CD4-positive, alpha-beta T cell (primary cell): ENCODE measurements at regions not wholly inside any gene's neighbourhood (a gene's known extent, or its start where the extent isn't known, plus 50 kb on each side); places are given as distances from the start of the nearest gene placed in this dataset.

Experiments
- ATAC-seq: fragments of 200-7000 bp; cut with Tn5 transposase; one replicate; pipeline ENCODE4 v1.10.0; 2022; ENCODE audit warnings: mild to moderate bottlenecking; ENCODE audit not compliant: poor library complexity
- CTCF ChIA-PET: fragments of 350-600 bp; sonication (Branson Sonifier 250); formaldehyde crosslinking; loops from one replicate; lab custom pipeline; 2021; ENCODE audit warnings: antibody characterized with exemption, inconsistent platforms; lab: Charles Lee
- POLR2A ChIA-PET: fragments of 350-600 bp; sonication (Branson Sonifier 250); formaldehyde crosslinking; loops from one replicate; lab custom pipeline; 2021; ENCODE audit warnings: antibody characterized with exemption, inconsistent platforms; lab: Charles Lee
- DNase-seq, 14 experiments: peaks; one replicate each; pipeline ENCODE4 v3.0.0-alpha.2; 2013 to 2020; ENCODE audit warnings: mixed read lengths in 2 of 14
- H3K27ac ChIP-seq, 2 donors: one replicate each; pipeline versions ENCODE4 v1.5.1 to v1.7.0; 2013; ENCODE audit warnings: low read length in 2 of 2, low read depth in 1 of 2, mild to moderate bottlenecking in 1 of 2
- H3K27me3 ChIP-seq, 2 experiments: 1 replicate in 1 of 2; 2 replicates in 1 of 2; pipeline versions ENCODE4 v1.6.1 to v1.7.0; 2013; ENCODE audit warnings: low read length in 2 of 2, control low read depth in 1 of 2, mild to moderate bottlenecking in 1 of 2, moderate library complexity in 1 of 2; ENCODE audit not compliant: insufficient read depth in 2 of 2, control insufficient read depth in 1 of 2
- H3K36me3 ChIP-seq: one replicate; pipeline ENCODE4 v1.6.1; 2013; ENCODE audit warnings: low read length, control low read depth; ENCODE audit not compliant: insufficient read depth
- H3K4me1 ChIP-seq: one replicate; pipeline ENCODE4 v1.6.1; 2013; ENCODE audit warnings: low read length, control low read depth; ENCODE audit not compliant: insufficient read depth
- H3K4me3 ChIP-seq: one replicate; pipeline ENCODE4 v1.5.1; 2013; ENCODE audit warnings: mild to moderate bottlenecking, low read length, moderate library complexity
- H3K9me3 ChIP-seq, 2 experiments: 1 replicate in 1 of 2; 2 replicates in 1 of 2; pipeline versions ENCODE4 v1.6.1 to v1.7.0; 2013; ENCODE audit warnings: low read length in 2 of 2, mild to moderate bottlenecking in 2 of 2, control low read depth in 1 of 2, moderate library complexity in 1 of 2; ENCODE audit not compliant: control insufficient read depth in 1 of 2, insufficient read depth in 1 of 2
- H3K27ac Mint-ChIP-seq: one replicate; pipeline ENCODE4 v1.8.0; 2020; ENCODE audit warnings: mixed read lengths
- H3K27me3 Mint-ChIP-seq: one replicate; pipeline ENCODE4 v1.8.0; 2021; ENCODE audit warnings: mixed read lengths
- H3K36me3 Mint-ChIP-seq: one replicate; pipeline ENCODE4 v1.8.0; 2021; ENCODE audit warnings: low read depth, mixed read lengths
- H3K4me1 Mint-ChIP-seq: one replicate; pipeline ENCODE4 v1.8.0; 2021; ENCODE audit warnings: low read depth, mixed read lengths
- H3K4me3 Mint-ChIP-seq: one replicate; pipeline ENCODE4 v1.8.0; 2020; ENCODE audit warnings: mild to moderate bottlenecking, mixed read lengths
- H3K9me3 Mint-ChIP-seq: one replicate; pipeline ENCODE4 v1.8.0; 2020; ENCODE audit warnings: mixed read lengths
- intact Hi-C, 2 experiments: fragments of 100-400 bp; cut with DNase I in 1 of 2; cut with micrococcal nuclease in 1 of 2; formaldehyde crosslinking; loops; one replicate each; pipeline versions ENCODE4 v1.15.1 to v1.9.0; 2023 to 2025; cut with DNase I, micrococcal nuclease
- TF ChIP-seq, protein P1 (sequence below): fragments of 200-600 bp; IDR thresholded peaks from one replicate; pipeline ENCODE4 v1.8.0; 2022; ENCODE audit warnings: antibody characterized with exemption, mild to moderate bottlenecking

DNA sequence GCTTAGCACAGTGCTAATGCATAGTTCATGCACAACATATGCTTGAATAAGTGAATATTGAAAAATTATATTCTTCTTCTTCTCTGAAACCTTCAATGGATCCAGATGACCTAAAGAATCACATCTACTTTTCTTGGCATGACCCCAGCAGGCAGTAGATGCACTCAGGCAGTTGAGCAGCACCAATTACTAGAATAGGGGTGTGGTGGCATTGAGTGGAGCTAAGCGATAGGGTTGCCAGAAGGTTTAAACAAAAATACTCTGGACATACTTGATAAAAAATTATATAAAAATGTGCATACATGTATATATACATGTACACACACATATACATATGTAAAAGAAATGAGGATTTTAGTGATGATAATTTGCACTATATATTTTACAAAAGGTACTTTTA is 81.8 kb downstream of the NFKBIZ start:
- DNase-seq (no peak), ATAC-seq (no peak)
- H3K9me3 Mint-ChIP-seq, result no peaks in the 10 kb centered on the region
- peaks cover 19% of the 10 kb centered on the region for H3K4me1 Mint-ChIP-seq
- no peak overlapping the region for H3K4me3 ChIP-seq
- no peak overlapping the region for H3K4me3 Mint-ChIP-seq
- no peaks in the 10 kb centered on the region for H3K36me3 Mint-ChIP-seq
- TF ChIP-seq, protein P1, sequence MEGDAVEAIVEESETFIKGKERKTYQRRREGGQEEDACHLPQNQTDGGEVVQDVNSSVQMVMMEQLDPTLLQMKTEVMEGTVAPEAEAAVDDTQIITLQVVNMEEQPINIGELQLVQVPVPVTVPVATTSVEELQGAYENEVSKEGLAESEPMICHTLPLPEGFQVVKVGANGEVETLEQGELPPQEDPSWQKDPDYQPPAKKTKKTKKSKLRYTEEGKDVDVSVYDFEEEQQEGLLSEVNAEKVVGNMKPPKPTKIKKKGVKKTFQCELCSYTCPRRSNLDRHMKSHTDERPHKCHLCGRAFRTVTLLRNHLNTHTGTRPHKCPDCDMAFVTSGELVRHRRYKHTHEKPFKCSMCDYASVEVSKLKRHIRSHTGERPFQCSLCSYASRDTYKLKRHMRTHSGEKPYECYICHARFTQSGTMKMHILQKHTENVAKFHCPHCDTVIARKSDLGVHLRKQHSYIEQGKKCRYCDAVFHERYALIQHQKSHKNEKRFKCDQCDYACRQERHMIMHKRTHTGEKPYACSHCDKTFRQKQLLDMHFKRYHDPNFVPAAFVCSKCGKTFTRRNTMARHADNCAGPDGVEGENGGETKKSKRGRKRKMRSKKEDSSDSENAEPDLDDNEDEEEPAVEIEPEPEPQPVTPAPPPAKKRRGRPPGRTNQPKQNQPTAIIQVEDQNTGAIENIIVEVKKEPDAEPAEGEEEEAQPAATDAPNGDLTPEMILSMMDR, result no peak
- no peak overlapping the region for H3K27ac Mint-ChIP-seq
- no peaks in the 10 kb centered on the region for H3K27me3 ChIP-seq
- H3K27ac ChIP-seq, result no peak overlapping the region
- POLR2A ChIA-PET, result no interaction called here
- no peaks in the 10 kb centered on the region for H3K36me3 ChIP-seq
- no peaks in the 10 kb centered on the region for H3K9me3 ChIP-seq
- H3K4me1 ChIP-seq, result peaks cover 8% of the 10 kb centered on the region
- CTCF ChIA-PET, result interaction anchor here (1.3 kb wide), 1 partner anchor 14 kb away, joined by 4 read pairs; no protein-coding TSS in a partner anchor
- H3K27me3 Mint-ChIP-seq, result no peaks in the 10 kb centered on the region
- intact Hi-C loops, result loop anchor here in 1 of 2 experiments (5.0 kb wide), 1 partner anchor 109 kb away; no protein-coding TSS in a partner anchor

- DNase-seq, result no peak
- ChIA-PET CTCF (interaction anchor here (1.1 to 1.4 kb wide), 2 partner anchors 118 to 293 kb away, joined by 3 read pairs; no protein-coding TSS in a partner anchor), POLR2A (interaction anchor here (0.8 kb wide), 1 partner anchor 83 kb away, joined by 4 read pairs; the partner anchor contains the start of gene NFKBIZ)
- Mint-ChIP-seq H3K4me3 (no peak overlapping the region), H3K9me3 (no peaks in the 10 kb centered on the region), H3K4me1 (peaks cover 25% of the 10 kb centered on the region), H3K27ac (no peak overlapping the region), H3K36me3 (no peaks in the 10 kb centered on the region), H3K27me3 (no peaks in the 10 kb centered on the region)
- Histone ChIP-seq H3K27me3 (no peaks in the 10 kb centered on the region), H3K36me3 (no peaks in the 10 kb centered on the region), H3K9me3 (no peaks in the 10 kb centered on the region), H3K27ac (no peak overlapping the region), H3K4me1 (peaks cover 11% of the 10 kb centered on the region), H3K4me3 (no peak overlapping the region)
- TF ChIP-seq, protein P1, result no peak
- intact Hi-C loops, result loop anchor here in 1 of 2 experiments (5.0 kb wide), 1 partner anchor 110 kb away; no protein-coding TSS in a partner anchor
- no peak for ATAC-seq
These were observed 83.2 kb downstream of the NFKBIZ start for GRCh38 chr3:101932326-101933068.

DNA sequence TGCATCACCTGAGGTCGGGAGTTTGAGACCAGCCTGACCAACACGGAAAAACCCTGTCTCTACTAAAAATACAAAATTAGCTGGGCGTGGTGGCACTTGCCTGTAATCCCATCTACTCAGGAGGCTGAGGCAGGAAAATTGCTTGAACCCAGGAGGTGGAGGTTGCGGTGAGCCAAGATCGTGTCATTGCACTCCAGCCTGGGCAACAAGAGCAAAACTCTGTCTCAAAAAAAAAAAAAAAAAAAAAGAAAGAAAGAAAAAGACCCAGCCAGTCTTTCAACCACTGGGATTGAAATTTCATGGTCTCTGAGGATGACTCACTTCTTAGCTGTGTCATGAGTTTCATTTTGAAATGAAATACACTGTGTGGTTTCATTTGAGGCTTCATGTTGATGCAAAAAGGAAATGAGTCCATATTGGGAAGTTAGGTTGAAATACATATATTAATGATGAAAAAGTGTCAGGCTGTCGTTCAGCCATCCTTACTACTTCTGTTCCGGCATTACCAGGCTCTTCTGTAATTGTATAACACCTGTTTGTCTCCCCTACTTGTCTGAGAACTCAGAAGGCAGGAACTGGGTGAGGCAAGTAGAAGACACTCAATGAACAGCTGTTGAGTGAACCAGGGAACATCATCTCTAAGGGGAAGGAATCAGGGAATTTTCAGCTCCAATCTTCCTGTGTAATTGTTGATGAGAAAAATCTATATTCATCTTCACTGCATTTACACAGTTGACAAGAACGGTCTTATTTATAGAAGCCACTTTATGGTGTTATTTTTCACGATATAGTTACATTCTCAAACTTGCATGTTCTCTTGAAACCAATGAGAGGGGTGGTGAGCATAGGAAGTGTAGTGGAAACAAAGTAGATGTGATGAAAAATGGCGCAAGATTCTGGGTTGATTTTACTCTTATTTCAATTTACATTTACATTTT is 87.4 kb downstream of the NFKBIZ start:
- Histone ChIP-seq H3K4me3 (peak overlapping the region; percentile 16), H3K4me1 (peaks cover 19% of the 10 kb centered on the region), H3K27ac (peak overlapping the region in 1 of 2 donors; percentile 37), H3K9me3 (no peaks in the 10 kb centered on the region), H3K36me3 (no peaks in the 10 kb centered on the region), H3K27me3 (no peaks in the 10 kb centered on the region)
- H3K9me3 Mint-ChIP-seq, result no peaks in the 10 kb centered on the region
- peak overlapping the region; percentile 87 for H3K27ac Mint-ChIP-seq
- intact Hi-C loops, result loop anchor here (1.0 to 5.0 kb wide), 5 partner anchors 74 to 178 kb away; no protein-coding TSS in a partner anchor
- H3K27me3 Mint-ChIP-seq, result no peaks in the 10 kb centered on the region
- TF ChIP-seq, protein P1, result no peak
- CTCF ChIA-PET, result interaction anchor here (0.7 to 1.2 kb wide), 3 partner anchors 56 to 292 kb away, joined by 3 to 5 read pairs (median 3); no protein-coding TSS in a partner anchor
- H3K4me3 Mint-ChIP-seq, result peak overlapping the region; percentile 79
- peak in 5 of 14 experiments; percentile 24 to 86 (median 77) for DNase-seq
- peaks cover 25% of the 10 kb centered on the region for H3K4me1 Mint-ChIP-seq
- POLR2A ChIA-PET, result interaction anchor here (0.7 to 3.7 kb wide), 7 partner anchors 11 to 288 kb away, joined by 3 to 25 read pairs (median 4); partner anchors contain the start of gene NFKBIZ
- H3K36me3 Mint-ChIP-seq, result no peaks in the 10 kb centered on the region
- ATAC-seq, result peak; percentile 92
